ENCODE measurements at regions not wholly inside any gene's neighbourhood (a gene's known extent, or its start where the extent isn't known, plus 50 kb on each side); places are given as distances from the start of the nearest gene placed in this dataset.

GRCh38 chr16:59169168-59169567 is 435.1 kb upstream of the GOT2 start:
- no peaks in the 10 kb centered on the region for H3K27me3 Mint-ChIP-seq (ENCODE audit: low read depth)

GRCh38 chr16:59168461-59169114 is 434.5 kb upstream of the GOT2 start:
- Mint-ChIP-seq H3K27me3 (ENCODE audit: low read depth) (no peaks in the 10 kb centered on the region), H3K4me1 (peaks cover 19% of the 10 kb centered on the region), H3K9me3 (no peaks in the 10 kb centered on the region), H3K36me3 (ENCODE audit: low read depth) (no peaks in the 10 kb centered on the region), H3K4me3 (no peak overlapping the region), H3K27ac (peak overlapping the region in 1 of 3 experiments; percentile 35)
- no peak for TF ChIP-seq CTCF (IDR thresholded peaks at IDR 0.05; ENCODE audit: unreplicated experiment in 3 of 3)

More at GRCh38 chr16:59169168-59169567, 435.1 kb upstream of the GOT2 start:
- Mint-ChIP-seq H3K9me3 (no peaks in the 10 kb centered on the region), H3K4me3 (no peak overlapping the region), H3K36me3 (ENCODE audit: low read depth) (no peaks in the 10 kb centered on the region), H3K4me1 (peaks cover 22% of the 10 kb centered on the region), H3K27ac (peak overlapping the region in 1 of 3 experiments; percentile 35)
- no peak for TF ChIP-seq CTCF (IDR thresholded peaks at IDR 0.05; ENCODE audit: unreplicated experiment in 3 of 3)

- Mint-ChIP-seq H3K4me1 (peaks cover 18% of the 10 kb centered on the region), H3K36me3 (ENCODE audit: low read depth) (no peaks in the 10 kb centered on the region), H3K27ac (no peak overlapping the region), H3K9me3 (no peaks in the 10 kb centered on the region), H3K4me3 (no peak overlapping the region), H3K27me3 (ENCODE audit: low read depth) (peaks cover 11% of the 10 kb centered on the region)
- no peak for TF ChIP-seq CTCF (IDR thresholded peaks at IDR 0.05; ENCODE audit: unreplicated experiment in 3 of 3)
These were observed 430.3 kb upstream of the GOT2 start for GRCh38 chr16:59164461-59164860.

GRCh38 chr16:59163371-59164055 is 429.4 kb upstream of the GOT2 start:
- no peak overlapping the region for H3K27ac Mint-ChIP-seq
- peaks cover 11% of the 10 kb centered on the region for H3K27me3 Mint-ChIP-seq (ENCODE audit: low read depth)
- H3K9me3 Mint-ChIP-seq = no peaks in the 10 kb centered on the region
- H3K36me3 Mint-ChIP-seq (ENCODE audit: low read depth) = no peaks in the 10 kb centered on the region
- H3K4me1 Mint-ChIP-seq = peaks cover 9% of the 10 kb centered on the region
- TF ChIP-seq CTCF (IDR thresholded peaks at IDR 0.05; ENCODE audit: unreplicated experiment in 3 of 3) = no peak
- no peak overlapping the region for H3K4me3 Mint-ChIP-seq

- no peak overlapping the region for H3K27ac Mint-ChIP-seq
- H3K4me3 Mint-ChIP-seq = no peak overlapping the region
- H3K9me3 Mint-ChIP-seq = no peaks in the 10 kb centered on the region
These were observed 427.6 kb upstream of the GOT2 start for GRCh38 chr16:59161679-59162078.

More at GRCh38 chr16:59161679-59162078, 427.6 kb upstream of the GOT2 start:
- H3K36me3 Mint-ChIP-seq (ENCODE audit: low read depth) = no peaks in the 10 kb centered on the region
- TF ChIP-seq CTCF (IDR thresholded peaks at IDR 0.05; ENCODE audit: unreplicated experiment in 3 of 3) = no peak
- no peaks in the 10 kb centered on the region for H3K4me1 Mint-ChIP-seq
- H3K27me3 Mint-ChIP-seq (ENCODE audit: low read depth) = peaks cover 11% of the 10 kb centered on the region

Data from nephron (organoid).